ENCODE measurements at regions not wholly inside any gene's neighbourhood (a gene's known extent, or its start where the extent isn't known, plus 50 kb on each side); places are given as distances from the start of the nearest gene placed in this dataset.

GRCh38 chr2:153140498-153140897 lies 338.1 kb downstream of the RPRM start:
- intact Hi-C loops (cut with DNase I; ENCODE audit: low total_unique reads) = no loop called here
- Histone ChIP-seq H3K9me3 (no peaks in the 10 kb centered on the region), H3K4me3 (no peak overlapping the region), H3K27me3 (no peaks in the 10 kb centered on the region), H3K36me3 (no peaks in the 10 kb centered on the region), H3K27ac (no peak overlapping the region), H3K4me1 (no peaks in the 10 kb centered on the region)
- TF ChIP-seq, protein P1, sequence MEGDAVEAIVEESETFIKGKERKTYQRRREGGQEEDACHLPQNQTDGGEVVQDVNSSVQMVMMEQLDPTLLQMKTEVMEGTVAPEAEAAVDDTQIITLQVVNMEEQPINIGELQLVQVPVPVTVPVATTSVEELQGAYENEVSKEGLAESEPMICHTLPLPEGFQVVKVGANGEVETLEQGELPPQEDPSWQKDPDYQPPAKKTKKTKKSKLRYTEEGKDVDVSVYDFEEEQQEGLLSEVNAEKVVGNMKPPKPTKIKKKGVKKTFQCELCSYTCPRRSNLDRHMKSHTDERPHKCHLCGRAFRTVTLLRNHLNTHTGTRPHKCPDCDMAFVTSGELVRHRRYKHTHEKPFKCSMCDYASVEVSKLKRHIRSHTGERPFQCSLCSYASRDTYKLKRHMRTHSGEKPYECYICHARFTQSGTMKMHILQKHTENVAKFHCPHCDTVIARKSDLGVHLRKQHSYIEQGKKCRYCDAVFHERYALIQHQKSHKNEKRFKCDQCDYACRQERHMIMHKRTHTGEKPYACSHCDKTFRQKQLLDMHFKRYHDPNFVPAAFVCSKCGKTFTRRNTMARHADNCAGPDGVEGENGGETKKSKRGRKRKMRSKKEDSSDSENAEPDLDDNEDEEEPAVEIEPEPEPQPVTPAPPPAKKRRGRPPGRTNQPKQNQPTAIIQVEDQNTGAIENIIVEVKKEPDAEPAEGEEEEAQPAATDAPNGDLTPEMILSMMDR (IDR thresholded peaks at IDR 0.05) = no peak
- no peak for DNase-seq

DNA sequence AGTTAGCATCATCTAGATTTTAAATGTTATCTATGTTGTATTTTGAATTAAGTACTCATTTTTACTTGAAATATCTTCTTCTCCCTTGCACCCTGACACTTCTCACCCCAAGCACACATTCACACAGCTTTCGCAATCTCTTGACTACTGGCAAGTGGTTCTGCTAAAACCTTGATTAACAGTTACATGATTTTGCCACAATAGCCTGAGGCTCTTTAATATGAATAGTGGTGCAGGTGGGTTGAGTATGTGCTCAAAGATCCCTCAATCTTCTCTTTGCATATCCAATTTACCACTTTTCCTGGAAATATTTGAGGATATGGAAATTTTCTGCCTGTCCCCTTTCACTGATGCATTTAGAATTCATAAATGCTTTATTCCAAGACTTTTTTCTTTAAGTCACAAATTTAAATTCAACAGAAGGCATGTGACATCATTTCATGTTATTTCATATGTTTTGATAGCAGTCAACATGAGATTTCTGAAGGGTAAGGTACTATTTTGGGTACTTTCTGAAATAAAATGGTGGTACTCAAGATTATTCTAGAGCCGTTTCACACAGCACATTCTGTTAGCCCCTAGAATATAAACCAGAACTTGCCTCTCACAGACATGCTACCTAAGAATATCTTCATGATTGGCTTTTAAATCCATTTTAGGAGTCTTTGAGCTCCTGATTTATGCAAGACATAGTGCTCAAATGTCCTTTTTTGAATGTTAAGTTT lies 339.7 kb downstream of the RPRM start:
- H3K36me3 ChIP-seq = no peaks in the 10 kb centered on the region
- no peak overlapping the region for H3K4me3 ChIP-seq
- no peak overlapping the region for H3K27ac ChIP-seq
- no peaks in the 10 kb centered on the region for H3K4me1 ChIP-seq
- H3K9me3 ChIP-seq = no peaks in the 10 kb centered on the region
- intact Hi-C loops (cut with DNase I; ENCODE audit: low total_unique reads) = no loop called here
- H3K27me3 ChIP-seq = no peaks in the 10 kb centered on the region
- TF ChIP-seq, protein P1 (IDR thresholded peaks at IDR 0.05) = no peak
- DNase-seq = no peak

DNA sequence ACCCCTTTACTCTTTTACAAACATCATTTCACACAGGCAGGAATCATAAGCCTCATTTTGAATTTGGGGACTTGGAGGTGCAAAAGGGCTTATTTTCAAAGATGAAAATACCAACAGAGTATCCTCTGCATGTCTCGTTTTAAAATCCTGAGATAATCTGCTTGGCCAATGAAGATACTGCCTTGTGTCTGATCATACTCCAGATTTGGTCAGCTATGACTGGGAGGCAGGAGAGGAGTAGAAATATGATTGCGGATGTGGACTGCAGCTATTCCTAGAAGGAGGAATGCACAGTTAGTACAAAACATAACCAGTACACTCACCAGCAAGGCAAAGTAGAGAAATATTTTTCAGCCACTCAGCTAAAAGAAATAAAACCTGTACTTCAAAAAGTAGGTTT lies 342.3 kb downstream of the RPRM start:
- no peak for DNase-seq
- Histone ChIP-seq H3K4me1 (no peaks in the 10 kb centered on the region), H3K27ac (no peak overlapping the region), H3K36me3 (no peaks in the 10 kb centered on the region), H3K9me3 (no peaks in the 10 kb centered on the region), H3K27me3 (no peaks in the 10 kb centered on the region), H3K4me3 (no peak overlapping the region)
- intact Hi-C loops (cut with DNase I; ENCODE audit: low total_unique reads) = no loop called here
- TF ChIP-seq, protein P1 (IDR thresholded peaks at IDR 0.05) = no peak

DNA sequence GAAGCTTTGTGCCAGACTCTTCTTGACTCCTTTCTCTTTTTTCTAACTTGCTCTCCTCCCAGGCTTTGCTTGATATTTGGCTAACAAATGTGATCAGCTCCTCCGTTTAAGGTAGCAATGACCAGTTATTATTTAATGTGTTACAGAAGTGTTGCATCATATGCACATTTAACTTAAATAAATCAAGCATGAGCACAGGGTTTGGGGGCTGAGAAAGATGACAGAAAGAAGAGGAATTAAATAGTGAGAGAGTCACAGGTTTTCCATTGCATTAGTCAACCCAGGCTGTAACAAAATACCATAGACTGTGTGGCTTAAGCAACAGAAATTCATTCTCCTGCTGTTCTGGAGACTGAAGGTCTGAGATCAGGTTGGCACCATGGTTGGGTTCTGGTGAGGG lies 343.8 kb downstream of the RPRM start:
- Histone ChIP-seq H3K4me1 (no peaks in the 10 kb centered on the region), H3K9me3 (no peaks in the 10 kb centered on the region), H3K4me3 (no peak overlapping the region), H3K36me3 (no peaks in the 10 kb centered on the region), H3K27ac (no peak overlapping the region), H3K27me3 (no peaks in the 10 kb centered on the region)
- intact Hi-C loops (cut with DNase I; ENCODE audit: low total_unique reads) = no loop called here
- TF ChIP-seq, protein P1 (IDR thresholded peaks at IDR 0.05) = no peak
- DNase-seq = no peak

DNA sequence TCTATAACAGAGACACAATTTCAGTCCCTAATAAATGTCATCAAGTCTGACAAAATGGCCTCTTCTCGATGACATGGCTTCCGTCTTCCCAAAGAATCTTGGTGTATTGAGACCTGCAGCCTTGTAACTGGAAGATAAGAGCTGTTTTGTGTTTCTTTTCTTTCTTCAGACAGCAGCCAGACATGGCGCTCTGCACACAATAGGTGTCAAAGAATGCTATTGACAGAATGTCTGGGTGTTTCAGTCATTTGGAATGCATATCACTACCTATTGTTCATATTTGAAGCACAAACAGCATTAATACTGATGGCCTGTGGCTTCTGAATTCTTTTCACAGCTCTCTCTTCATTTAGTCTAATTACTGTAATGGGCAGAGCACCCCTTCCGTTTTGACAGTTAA lies 344.8 kb downstream of the RPRM start:
- no peak for DNase-seq
- H3K4me1 ChIP-seq = no peaks in the 10 kb centered on the region
- no peak overlapping the region for H3K4me3 ChIP-seq
- intact Hi-C loops (cut with DNase I; ENCODE audit: low total_unique reads) = no loop called here
- TF ChIP-seq, protein P1 (IDR thresholded peaks at IDR 0.05) = no peak
- H3K9me3 ChIP-seq = no peaks in the 10 kb centered on the region
- H3K36me3 ChIP-seq = no peaks in the 10 kb centered on the region
- H3K27me3 ChIP-seq = no peaks in the 10 kb centered on the region
- H3K27ac ChIP-seq = no peak overlapping the region

DNA sequence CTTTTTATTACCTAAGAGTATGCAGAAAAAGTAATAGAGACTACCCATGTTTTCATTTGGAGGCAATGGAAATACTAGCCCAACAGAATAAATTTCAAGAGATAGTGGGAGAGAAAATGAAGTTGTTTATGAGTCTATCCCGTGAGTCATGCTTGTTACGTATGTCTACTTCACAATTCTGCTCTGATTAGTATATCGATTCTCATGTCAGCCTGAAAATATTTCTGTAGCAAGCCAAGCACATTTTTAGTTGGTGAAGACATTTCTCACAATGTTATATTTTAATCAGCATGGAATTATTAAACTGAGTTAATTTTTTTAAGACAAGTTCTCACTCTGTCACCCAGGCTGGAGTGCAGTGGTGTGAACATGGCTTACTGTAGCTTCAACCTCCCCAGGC lies 346.1 kb downstream of the RPRM start:
- no peaks in the 10 kb centered on the region for H3K27me3 ChIP-seq
- no peaks in the 10 kb centered on the region for H3K9me3 ChIP-seq
- H3K27ac ChIP-seq = no peak overlapping the region
- H3K4me3 ChIP-seq = no peak overlapping the region
- no peaks in the 10 kb centered on the region for H3K4me1 ChIP-seq
- TF ChIP-seq, protein P1 (IDR thresholded peaks at IDR 0.05) = no peak
- H3K36me3 ChIP-seq = no peaks in the 10 kb centered on the region
- no peak for DNase-seq
- intact Hi-C loops (cut with DNase I; ENCODE audit: low total_unique reads) = no loop called here
